GM12801 (cell line): ENCODE measurements at regions not wholly inside any gene's neighbourhood (a gene's known extent, or its start where the extent isn't known, plus 50 kb on each side); places are given as distances from the start of the nearest gene placed in this dataset.

Experiments
- CTCF ChIP-seq: IDR thresholded peaks from one replicate; pipeline ENCODE4 v1.5.1; 2011; ENCODE audit warnings: control low read depth; ENCODE audit not compliant: insufficient read length; ENCODE audit errors: extremely low read depth

DNA sequence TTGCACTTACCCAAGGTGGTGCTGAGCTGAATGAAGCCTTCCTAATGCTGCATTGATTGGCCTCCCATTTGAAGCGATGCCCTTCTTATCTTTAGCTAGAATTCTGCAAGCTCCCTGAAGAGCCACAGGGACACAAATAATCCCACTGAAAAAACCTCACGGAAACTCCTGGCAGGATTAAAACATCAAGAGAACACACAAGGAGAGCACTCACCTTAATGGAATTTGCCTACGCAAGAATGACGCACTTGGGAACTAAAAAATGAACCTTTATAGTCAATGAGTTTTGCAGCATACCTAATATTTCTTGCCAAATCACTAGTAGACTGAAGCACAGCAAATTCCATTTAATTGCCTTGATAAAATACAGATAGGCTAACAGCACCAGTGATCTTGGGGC is 232.8 kb upstream of the UBASH3B start:
- no peak for TF ChIP-seq CTCF

GRCh38 chr11:122421702-122422101 is 233.8 kb upstream of the UBASH3B start:
- no peak for TF ChIP-seq CTCF

DNA sequence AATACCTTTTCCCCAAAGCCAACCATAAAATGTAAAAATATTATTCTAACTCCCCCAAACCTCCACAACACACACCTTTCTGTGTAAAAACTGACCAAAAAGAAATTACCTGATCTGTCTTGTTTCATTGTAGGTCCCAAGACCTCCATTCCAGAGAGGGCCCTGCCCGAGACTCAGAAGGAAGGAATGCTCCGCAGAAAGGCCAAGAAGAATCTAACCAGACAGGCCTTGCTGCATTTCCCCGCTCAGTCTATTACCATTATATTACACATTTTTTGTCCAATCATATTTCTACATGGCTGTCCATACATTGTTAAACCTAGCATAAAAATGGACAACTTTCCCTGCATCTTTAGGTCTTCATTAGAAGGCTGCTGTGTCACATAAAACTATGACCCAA is 237.5 kb upstream of the UBASH3B start:
- TF ChIP-seq CTCF = no peak

DNA sequence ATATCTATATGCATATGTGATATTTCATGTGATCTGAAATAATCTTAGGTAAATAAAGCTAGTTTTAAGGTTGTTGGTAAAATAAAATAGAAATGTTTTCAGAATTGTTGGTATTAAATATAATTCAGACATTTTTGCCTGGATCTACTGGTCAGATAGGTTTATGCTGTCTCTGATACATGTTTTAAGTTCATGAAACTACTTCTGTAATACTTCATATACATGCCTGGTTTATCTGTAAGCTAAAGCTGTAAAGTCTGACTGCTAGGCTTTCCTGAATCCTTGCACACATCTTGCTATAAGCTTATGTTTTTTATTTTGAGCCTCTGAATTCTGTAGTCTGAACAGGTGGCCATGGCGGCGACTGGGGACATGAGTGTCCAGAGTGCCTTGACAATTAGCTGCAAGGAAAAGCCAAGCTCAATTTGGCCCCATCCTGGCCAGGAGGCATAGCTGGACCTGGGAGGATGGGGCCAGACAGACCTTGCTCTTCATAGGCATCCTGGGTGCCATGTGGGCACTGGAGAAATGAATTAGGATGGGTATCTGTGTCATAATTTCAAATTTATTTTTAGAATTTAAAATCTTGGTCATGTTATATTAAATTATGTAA is 241.0 kb upstream of the UBASH3B start:
- TF ChIP-seq CTCF = no peak

- TF ChIP-seq CTCF = no peak
These were observed 241.8 kb upstream of the UBASH3B start for GRCh38 chr11:122413677-122414076.

GRCh38 chr11:122412581-122412980 is 242.9 kb upstream of the UBASH3B start:
- no peak for TF ChIP-seq CTCF

DNA sequence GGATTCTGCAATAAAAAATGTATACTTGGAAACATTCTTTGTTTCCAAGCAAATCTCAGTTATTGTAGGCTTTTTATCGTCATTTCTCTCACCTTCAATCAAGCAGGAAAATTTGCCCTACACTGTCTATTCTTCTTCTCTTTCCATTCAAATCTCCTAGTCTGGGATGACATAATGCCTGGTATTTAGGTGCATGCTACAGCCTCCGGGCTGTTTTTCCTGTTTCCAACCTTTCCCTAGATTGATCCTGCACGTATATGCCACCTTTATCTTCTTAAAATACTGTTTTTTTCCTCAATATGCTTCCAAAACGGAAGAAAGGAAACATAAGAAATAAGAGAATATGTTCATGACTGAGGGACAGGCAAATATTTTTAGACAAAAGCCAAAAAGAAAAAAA is 249.1 kb upstream of the UBASH3B start:
- no peak for TF ChIP-seq CTCF
